GM21737 (cell line): ENCODE measurements at regions not wholly inside any gene's neighbourhood (a gene's known extent, or its start where the extent isn't known, plus 50 kb on each side); places are given as distances from the start of the nearest gene placed in this dataset.

Experiments used
- ATAC-seq: cut with Tn5 transposase; IDR thresholded peaks from one replicate; pipeline ENCODE4 v1.9.1; 2021; ENCODE audit warnings: mild to moderate bottlenecking, moderate library complexity; ENCODE audit not compliant: unreplicated experiment

DNA sequence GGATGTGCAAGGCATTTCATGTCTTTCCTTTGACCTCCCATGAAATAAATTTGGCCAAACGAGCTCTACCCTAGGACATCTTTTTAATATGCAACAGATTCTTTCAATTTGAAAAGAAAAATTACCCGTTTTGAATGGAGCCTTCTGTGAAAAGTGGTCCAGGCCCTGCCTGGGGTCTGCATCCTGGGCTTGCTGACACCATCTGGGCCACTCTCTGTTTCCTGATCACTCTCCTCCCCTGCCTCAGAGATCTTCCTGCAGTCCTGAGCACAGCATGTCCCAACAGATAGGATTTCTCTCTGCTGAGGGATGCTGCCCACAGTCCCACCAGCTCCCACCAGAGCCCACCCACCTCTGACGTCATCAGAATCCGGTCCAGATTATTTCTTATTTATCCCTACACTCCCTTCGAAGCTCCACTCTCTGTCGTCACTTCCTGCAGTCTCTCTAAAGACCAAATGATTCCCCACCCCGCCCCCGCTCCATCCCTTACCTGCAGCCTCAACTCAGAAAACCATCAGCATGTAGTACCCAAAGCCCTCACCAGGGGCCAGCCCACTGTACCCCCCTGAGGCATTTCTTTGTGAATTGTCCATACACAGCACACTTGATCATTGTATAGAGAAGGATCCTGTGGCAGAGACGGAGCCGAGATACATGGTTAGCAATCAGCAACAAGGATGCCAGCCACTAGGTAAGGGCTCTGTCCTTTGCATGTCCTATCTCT lies 192.1 kb upstream of the MGMT start:
- no peak for ATAC-seq

- ATAC-seq: no peak
Observed at GRCh38 chr10:129275886-129276285, 191.2 kb upstream of the MGMT start.

DNA sequence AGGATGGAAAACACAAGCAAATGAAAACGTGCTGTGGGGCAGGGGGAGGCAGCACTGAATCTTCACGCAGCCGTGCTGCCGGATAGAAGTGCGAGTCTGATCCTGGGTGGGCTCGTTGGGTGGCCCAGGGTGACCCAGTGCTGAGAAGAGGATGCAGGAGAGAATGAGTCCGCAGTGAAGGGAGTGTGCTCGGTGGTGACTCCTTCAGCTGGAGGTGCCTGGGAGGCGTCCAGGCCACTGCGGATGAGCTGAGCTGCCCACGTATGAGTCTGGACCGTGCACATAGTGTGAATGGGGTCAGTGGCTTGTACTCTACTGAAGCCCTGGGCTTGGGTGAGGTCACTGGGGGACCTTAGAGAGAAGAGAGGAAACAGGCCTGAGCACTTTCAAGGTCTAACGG lies 190.0 kb upstream of the MGMT start:
- no peak for ATAC-seq

- ATAC-seq: no peak
Observed at GRCh38 chr10:129277841-129278240, 189.2 kb upstream of the MGMT start.

DNA sequence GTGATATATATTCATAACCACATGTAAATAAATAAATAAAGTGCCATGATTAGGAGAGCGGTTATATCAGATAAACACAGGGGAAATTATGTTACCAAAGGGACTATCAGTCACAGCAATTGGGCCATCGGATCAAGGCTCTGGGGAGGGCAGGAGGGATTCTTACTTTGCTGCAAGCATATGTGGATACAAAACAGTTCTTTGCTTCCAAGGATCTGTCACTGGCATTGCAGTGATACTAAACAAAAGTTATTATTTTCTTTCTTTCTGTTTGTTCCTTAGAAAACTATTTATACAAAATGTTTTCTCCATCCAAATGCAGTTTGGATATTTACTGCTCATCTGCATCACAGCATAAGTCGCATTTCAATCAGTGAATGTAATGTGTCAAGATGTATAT lies 188.4 kb upstream of the MGMT start:
- ATAC-seq: no peak

- ATAC-seq: no peak
Observed at GRCh38 chr10:129279446-129280154, 187.4 kb upstream of the MGMT start.

GRCh38 chr10:129280155-129280502 lies 186.9 kb upstream of the MGMT start:
- ATAC-seq: no peak

DNA sequence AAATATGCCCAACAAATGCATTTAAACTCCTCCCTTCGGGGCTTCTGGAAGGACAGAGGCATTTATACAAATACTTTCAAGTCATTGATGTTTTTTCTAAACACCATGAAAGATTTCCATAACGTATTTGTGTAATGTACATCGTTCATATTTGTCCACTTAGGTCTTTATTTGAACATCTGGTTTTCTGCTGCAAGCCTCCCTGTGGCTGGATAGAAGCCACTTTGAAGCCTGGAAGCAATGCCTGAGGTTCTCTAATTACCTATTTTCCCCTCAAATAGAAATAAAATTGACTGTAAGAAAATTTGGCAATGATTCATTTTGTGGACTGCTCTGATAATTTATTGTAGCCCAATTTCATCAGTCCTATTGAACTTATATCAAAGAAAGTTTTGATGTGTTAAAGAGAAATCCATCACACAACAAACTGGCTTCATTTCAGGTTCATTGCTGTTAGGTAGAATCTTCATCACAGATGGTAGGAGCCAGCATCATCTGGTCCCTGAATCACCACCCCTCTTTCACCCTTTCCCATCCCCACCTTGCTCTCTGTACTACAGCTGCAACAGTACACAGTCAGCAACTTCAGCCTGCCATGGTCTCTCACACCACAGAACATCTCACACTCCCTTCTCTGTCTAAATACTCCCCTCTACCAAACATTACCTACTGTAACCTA lies 186.0 kb upstream of the MGMT start:
- no peak for ATAC-seq

- no peak for ATAC-seq
Observed at GRCh38 chr10:129285459-129285858, 181.6 kb upstream of the MGMT start.

- no peak for ATAC-seq
Observed at GRCh38 chr10:129288999-129289584, 177.9 kb upstream of the MGMT start.

- no peak for ATAC-seq
Observed at GRCh38 chr10:129293991-129294700, 172.9 kb upstream of the MGMT start.

DNA sequence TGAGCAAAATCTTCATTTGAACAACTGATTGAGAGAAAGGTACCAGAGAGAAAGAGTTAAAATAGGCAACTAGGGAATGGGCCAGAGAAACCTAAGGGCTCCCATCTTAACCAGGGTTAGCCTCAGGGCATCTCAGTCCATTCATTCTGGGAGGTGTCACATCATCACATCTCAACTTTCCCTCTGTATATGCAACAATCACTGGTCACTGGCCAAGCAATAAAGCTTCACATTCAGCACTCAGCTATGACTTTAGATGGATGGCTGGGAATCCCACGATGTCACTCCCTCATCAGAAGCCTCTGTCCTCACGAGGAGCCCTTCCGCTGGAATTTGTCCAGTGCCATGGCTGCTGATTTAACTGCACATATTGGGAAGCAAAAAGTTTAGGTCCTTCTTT lies 172.1 kb upstream of the MGMT start:
- no peak for ATAC-seq

GRCh38 chr10:129305046-129305445 lies 162.0 kb upstream of the MGMT start:
- ATAC-seq: no peak

DNA sequence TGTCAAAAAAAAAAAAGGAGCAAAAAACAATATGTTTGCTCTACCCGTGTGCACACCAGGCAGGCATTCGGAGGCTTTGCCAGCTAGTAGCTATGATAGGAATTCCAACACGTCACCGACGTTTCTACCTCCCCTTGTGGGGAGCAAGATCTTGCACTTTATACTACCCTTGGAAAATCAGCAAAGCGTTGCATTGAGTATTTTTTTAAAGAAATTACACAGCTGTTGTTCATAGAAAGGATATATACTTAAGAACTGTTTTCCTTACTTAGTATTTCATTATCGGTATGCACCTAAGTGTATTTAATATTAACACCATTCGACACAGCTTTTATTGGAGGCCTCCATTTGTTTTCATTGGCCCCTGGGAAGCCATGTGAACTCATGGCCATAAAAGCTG lies 159.9 kb upstream of the MGMT start:
- ATAC-seq: no peak

DNA sequence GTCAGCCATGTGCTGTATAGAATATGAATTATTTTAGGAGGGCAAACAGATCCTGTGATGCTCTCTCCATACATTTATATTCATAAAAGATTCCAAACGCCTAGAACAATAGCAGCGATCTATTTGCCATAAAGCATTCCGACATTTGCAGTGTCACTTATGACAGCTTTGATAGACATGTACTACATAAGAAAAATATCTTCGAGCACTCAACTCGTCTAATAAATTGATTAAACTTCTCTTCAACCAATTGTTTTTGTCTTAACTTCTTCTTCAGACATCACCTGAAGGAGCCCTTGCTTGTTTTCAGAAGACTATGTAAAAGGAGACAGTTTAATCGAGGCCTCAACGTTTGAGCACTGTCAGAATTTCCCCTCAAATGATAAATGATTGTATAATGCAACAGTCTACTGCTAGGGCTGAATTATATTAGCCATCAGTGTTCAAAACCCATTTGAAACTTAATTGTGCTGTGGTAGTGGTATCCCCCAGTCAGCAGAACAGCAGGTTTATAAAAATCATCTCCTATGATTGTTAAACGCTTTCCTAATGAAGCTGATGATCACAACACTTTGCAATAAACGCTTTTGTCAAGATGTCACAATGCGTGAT lies 158.0 kb upstream of the MGMT start:
- ATAC-seq: no peak

DNA sequence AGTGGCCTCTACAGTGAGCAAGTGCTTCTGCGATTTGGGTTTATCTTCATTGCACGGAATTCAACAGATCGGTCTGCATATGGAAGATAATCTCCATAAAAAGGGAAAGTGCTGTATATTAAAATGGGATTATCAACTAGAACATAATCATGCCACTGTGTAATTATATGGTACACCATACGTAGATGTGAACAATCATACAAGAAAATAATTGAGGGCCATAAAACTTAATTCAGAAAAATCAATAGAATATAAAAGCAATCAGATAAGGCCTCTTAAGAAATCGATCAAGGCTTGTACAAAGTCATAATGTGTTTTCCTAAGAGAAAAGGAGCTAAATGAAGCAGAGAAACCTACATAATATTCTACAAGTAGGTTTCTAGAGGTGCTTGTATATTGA lies 157.5 kb upstream of the MGMT start:
- no peak for ATAC-seq

GRCh38 chr10:129310881-129311280 lies 156.2 kb upstream of the MGMT start:
- ATAC-seq: no peak

DNA sequence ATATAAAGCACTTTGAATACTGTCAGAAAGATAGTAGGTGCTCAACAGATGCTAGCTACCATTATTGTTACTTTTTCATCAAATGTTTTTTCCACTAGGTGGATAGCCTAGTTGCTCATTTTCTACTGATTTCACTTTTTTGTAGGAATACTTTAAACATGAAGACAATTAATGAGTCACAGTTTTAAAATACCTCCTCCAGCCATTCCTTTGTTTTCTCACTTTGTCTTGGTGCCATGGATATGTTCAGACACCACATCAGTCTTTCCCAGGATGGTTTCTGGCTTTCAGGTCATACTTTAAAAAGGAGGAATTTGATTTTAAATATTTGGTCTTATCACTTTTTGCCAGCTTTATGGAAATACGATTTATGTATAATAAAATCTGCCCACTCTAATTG lies 147.1 kb upstream of the MGMT start:
- ATAC-seq: no peak

- ATAC-seq: no peak
Observed at GRCh38 chr10:129320340-129320739, 146.7 kb upstream of the MGMT start.

DNA sequence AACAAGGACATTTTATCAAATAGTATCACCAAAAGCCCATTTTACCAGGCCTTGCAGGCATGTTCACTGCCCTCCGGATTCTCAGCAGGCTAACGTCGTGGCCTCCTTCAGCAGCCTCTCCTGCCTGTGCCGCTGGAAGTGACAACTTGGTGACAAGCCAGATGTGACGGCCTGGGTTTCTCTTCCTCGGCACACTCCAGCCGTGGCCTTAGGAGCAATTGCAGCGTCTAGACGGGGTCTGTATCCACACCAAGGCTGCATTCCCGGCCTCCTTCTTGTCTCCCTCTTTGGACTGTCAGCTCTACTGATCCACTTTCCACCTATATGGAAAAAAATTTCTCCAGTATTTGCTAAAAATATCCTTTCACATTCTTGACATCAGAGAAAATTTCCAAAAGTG lies 145.3 kb upstream of the MGMT start:
- no peak for ATAC-seq
